AG04449 (cell line): ENCODE measurements at regions not wholly inside any gene's neighbourhood (a gene's known extent, or its start where the extent isn't known, plus 50 kb on each side); places are given as distances from the start of the nearest gene placed in this dataset.

Source experiments
- CTCF ChIA-PET: fragments of 350-600 bp; formaldehyde crosslinking; extraction: SDS; loops from one replicate; lab custom pipeline; 2021; ENCODE audit warnings: antibody characterized with exemption; lab: Yijun Ruan, JAX
- POLR2A ChIA-PET: fragments of 400-600, 350-600 bp; formaldehyde crosslinking; extraction: SDS; loops from one replicate; lab custom pipeline; 2020; ENCODE audit warnings: antibody characterized with exemption, inconsistent platforms; lab: Yijun Ruan, JAX
- DNase-seq: peaks from one replicate; pipeline ENCODE4 v3.0.0-alpha.2; 2010; ENCODE audit warnings: low read depth, low spot score
- H3K4me3 ChIP-seq: 2 replicates; pipeline ENCODE4 v1.5.1; 2011; ENCODE audit warnings: low read depth, mild to moderate bottlenecking, control low read depth, low read length
- TF ChIP-seq, protein P1 (sequence below): IDR thresholded peaks from one replicate; pipeline ENCODE4 v1.5.1; 2011; ENCODE audit warnings: mild to moderate bottlenecking, moderate library complexity, low read length, control low read depth, inconsistent platforms; ENCODE audit not compliant: insufficient read depth; ENCODE audit errors: missing control alignments

DNA sequence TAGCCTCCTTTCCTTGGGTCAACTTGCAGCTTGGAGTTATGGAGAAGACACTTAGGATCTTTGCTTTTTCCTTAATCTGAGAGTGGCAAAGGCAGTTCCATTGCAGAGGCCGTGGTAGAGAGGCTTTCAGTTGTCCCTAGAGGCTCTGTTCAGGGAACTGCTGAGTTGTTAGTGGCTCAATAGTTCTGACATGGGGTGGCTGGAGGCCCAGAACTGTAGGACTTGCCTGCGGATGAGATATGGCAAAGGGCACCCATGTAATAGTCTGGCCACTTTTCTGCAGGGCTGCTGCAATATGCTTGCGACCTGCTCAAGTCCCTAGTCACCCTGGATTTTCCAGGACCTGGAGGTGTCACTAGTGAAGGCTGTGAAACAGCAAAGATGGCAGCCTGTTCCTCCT, 99.9 kb downstream of the CLDN1 start:
- H3K4me3 ChIP-seq = no peak overlapping the region
- no peak for DNase-seq
- ChIA-PET CTCF (interaction anchor here (0.8 to 11.6 kb wide), 11 partner anchors 11 to 477 kb away, joined by 3 to 201 read pairs (median 14); partner anchors contain the start of gene CLDN1), POLR2A (no interaction called here)
- TF ChIP-seq, protein P1, sequence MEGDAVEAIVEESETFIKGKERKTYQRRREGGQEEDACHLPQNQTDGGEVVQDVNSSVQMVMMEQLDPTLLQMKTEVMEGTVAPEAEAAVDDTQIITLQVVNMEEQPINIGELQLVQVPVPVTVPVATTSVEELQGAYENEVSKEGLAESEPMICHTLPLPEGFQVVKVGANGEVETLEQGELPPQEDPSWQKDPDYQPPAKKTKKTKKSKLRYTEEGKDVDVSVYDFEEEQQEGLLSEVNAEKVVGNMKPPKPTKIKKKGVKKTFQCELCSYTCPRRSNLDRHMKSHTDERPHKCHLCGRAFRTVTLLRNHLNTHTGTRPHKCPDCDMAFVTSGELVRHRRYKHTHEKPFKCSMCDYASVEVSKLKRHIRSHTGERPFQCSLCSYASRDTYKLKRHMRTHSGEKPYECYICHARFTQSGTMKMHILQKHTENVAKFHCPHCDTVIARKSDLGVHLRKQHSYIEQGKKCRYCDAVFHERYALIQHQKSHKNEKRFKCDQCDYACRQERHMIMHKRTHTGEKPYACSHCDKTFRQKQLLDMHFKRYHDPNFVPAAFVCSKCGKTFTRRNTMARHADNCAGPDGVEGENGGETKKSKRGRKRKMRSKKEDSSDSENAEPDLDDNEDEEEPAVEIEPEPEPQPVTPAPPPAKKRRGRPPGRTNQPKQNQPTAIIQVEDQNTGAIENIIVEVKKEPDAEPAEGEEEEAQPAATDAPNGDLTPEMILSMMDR = no peak

DNA sequence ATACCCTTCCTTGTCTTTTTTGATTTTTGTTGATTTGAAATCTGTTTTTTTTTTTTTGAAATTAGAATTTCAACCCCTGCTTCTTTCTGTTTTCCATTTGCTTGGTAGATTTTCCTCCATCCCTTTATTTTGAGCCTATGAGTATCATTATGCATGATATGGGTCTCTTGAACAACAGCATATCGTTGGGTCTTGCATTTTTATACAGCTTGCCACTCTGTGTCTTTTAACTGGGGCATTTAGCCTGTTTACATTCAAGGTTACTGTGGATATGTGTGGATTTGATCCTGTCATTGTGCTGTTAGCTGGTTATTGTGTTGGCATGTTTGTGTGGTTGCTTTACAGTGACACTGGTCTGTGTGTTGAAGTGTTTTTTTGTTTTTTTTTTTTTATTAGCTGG, 99.7 kb upstream of the P3H2 start:
- TF ChIP-seq, protein P1 = no peak
- ChIA-PET POLR2A (no interaction called here), CTCF (interaction anchor here (1.1 to 11.6 kb wide), 5 partner anchors 9 to 259 kb away, joined by 3 to 201 read pairs (median 52); partner anchors contain the start of gene CLDN1)
- no peak overlapping the region for H3K4me3 ChIP-seq
- no peak for DNase-seq

DNA sequence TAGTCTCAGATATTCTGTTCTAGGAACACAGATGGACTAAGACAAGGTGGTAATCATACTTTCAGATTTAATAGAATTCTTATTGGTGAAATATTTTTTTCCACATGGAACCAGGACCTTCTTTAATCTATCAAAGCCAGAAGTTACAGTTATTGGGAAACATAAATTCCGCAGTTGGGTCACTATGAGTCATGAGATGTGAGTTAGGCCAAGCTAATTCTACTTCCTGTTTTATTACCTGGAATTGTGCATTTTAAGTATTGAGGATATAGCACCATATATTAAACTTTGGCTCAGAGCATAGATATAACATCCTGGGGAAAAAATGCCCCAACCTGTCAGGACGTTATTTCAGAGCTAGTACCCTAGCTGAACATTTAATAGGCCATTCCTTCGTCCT, 96.4 kb upstream of the P3H2 start:
- ChIA-PET POLR2A (no interaction called here), CTCF (interaction anchor here (0.7 to 4.3 kb wide), 9 partner anchors 8 to 250 kb away, joined by 3 to 38 read pairs (median 10); partner anchors contain the start of gene CLDN1)
- no peak overlapping the region for H3K4me3 ChIP-seq
- TF ChIP-seq, protein P1 = no peak
- DNase-seq = no peak

DNA sequence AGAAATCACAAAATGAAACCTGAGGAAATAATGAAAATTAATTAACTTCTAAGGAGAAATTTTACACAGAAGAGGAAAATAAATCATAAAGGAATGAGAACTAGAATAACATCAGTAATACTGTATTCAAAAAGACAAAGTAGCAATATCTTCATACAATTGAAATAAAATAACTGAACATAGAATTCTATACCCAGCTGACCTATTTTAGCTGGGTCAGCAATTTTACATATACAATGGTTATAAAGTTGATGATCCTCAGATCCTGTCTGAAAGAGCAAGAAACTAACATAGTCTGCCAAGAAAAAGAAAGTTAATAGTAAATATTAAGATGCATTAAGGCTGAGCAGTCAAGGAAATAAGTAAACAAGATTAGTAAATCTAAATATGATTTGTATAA, 93.0 kb upstream of the P3H2 start:
- TF ChIP-seq, protein P1 = no peak
- ChIA-PET POLR2A (no interaction called here), CTCF (interaction anchor here (1.0 to 4.3 kb wide), 4 partner anchors 11 to 252 kb away, joined by 3 to 38 read pairs (median 6); no protein-coding TSS in a partner anchor)
- H3K4me3 ChIP-seq = no peak overlapping the region
- no peak for DNase-seq

DNA sequence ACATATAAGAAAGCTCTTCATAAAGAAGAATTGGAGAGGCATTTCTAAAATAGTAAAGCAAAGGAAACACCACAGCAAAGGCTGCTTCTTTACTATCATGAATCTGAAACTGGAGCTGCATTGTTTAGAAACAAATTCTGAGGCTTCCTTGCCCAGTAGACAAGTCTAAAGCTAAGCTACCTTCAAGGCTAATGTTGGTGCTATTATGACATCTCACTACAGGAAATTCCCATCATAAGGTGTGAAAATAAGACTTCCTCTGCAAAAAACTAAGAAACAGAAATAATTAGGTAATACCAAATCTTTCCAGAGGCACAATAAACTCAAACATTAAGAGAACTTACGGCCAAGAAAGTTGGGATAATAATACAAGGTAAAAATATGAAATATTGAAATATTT, 89.9 kb upstream of the P3H2 start:
- CTCF ChIA-PET = interaction anchor here (0.7 to 5.7 kb wide), 10 partner anchors 8 to 249 kb away, joined by 3 to 35 read pairs (median 4); no protein-coding TSS in a partner anchor
- DNase-seq = no peak
- TF ChIP-seq, protein P1 = no peak
- no peak overlapping the region for H3K4me3 ChIP-seq
- POLR2A ChIA-PET = no interaction called here

DNA sequence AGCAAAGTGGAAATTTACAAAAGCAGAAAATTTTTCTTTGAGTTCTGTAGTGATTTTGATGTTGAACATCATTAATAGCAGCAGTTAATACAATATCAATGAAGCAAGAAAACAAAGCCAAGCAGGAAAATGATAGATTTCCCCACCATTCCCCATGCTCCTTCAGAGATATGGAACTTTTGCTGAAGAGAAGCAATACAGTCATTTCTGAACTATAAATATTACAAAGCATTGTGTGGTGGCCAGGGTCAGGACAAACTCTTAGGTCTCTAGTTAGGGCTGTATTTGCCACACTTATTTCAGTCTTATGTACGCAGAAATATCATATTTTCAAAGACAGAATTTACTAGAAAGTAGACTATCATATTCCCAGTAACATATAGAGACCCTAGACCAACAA, 88.8 kb upstream of the P3H2 start:
- ChIA-PET POLR2A (no interaction called here), CTCF (interaction anchor here (1.0 to 5.7 kb wide), 5 partner anchors 12 to 248 kb away, joined by 3 to 35 read pairs (median 7); no protein-coding TSS in a partner anchor)
- TF ChIP-seq, protein P1 = no peak
- DNase-seq = no peak
- no peak overlapping the region for H3K4me3 ChIP-seq
